HG03196 (cell line): ENCODE measurements at regions not wholly inside any gene's neighbourhood (a gene's known extent, or its start where the extent isn't known, plus 50 kb on each side); places are given as distances from the start of the nearest gene placed in this dataset.
"Not testable (repeated sequence)": the region's sequence is repeated elsewhere in the genome, so short reads cannot be mapped to it uniquely, and the experiment has no call there.

Experiments used
- ATAC-seq: cut with Tn5 transposase; IDR thresholded peaks from one replicate; pipeline ENCODE4 v1.9.1; 2021; ENCODE audit not compliant: unreplicated experiment

- ATAC-seq: no peak
Observed at GRCh38 chrX:129091097-129091496, 432.2 kb downstream of the SMARCA1 start.

- ATAC-seq: no peak
Observed at GRCh38 chrX:129086802-129087201, 436.5 kb downstream of the SMARCA1 start.

GRCh38 chrX:129084291-129084690 lies 439.0 kb downstream of the SMARCA1 start:
- ATAC-seq: not testable (repeated sequence)

GRCh38 chrX:129077424-129078170 lies 445.7 kb downstream of the SMARCA1 start:
- ATAC-seq: no peak

GRCh38 chrX:129071390-129071789 lies 451.9 kb downstream of the SMARCA1 start:
- no peak for ATAC-seq

GRCh38 chrX:129065895-129066294 lies 457.4 kb downstream of the SMARCA1 start:
- no peak for ATAC-seq

- no peak for ATAC-seq
Observed at GRCh38 chrX:129058405-129058804, 464.9 kb downstream of the SMARCA1 start.

- no peak for ATAC-seq
Observed at GRCh38 chrX:129043138-129043537, 480.2 kb downstream of the SMARCA1 start.

- no peak for ATAC-seq
Observed at GRCh38 chrX:129041319-129041718, 482.0 kb downstream of the SMARCA1 start.

- no peak for ATAC-seq
Observed at GRCh38 chrX:129040124-129040523, 483.2 kb downstream of the SMARCA1 start.

GRCh38 chrX:129039176-129039575 lies 484.1 kb downstream of the SMARCA1 start:
- ATAC-seq: no peak

- no peak for ATAC-seq
Observed at GRCh38 chrX:129037389-129037788, 485.9 kb downstream of the SMARCA1 start.

- ATAC-seq: no peak
Observed at GRCh38 chrX:129035180-129035579, 488.1 kb downstream of the SMARCA1 start.

GRCh38 chrX:129034196-129034595 lies 489.1 kb downstream of the SMARCA1 start:
- no peak for ATAC-seq

- ATAC-seq: no peak
Observed at GRCh38 chrX:129026202-129026601, 497.1 kb downstream of the SMARCA1 start.

GRCh38 chrX:129025376-129025775 lies 497.9 kb downstream of the SMARCA1 start:
- ATAC-seq: no peak

- ATAC-seq: no peak
Observed at GRCh38 chrX:129019412-129019811, 503.9 kb downstream of the SMARCA1 start.

- ATAC-seq: no peak
Observed at GRCh38 chrX:129015381-129015780, 507.9 kb downstream of the SMARCA1 start.

- ATAC-seq: no peak
Observed at GRCh38 chrX:129013574-129013973, 509.7 kb downstream of the SMARCA1 start.

GRCh38 chrX:129007631-129008030 lies 515.7 kb downstream of the SMARCA1 start:
- ATAC-seq: no peak

- no peak for ATAC-seq
Observed at GRCh38 chrX:129006491-129006890, 516.8 kb downstream of the SMARCA1 start.

GRCh38 chrX:129000797-129001196 lies 522.5 kb downstream of the SMARCA1 start:
- ATAC-seq: no peak

GRCh38 chrX:129000018-129000417 lies 523.3 kb downstream of the SMARCA1 start:
- no peak for ATAC-seq
